OCI-LY7 (cell line): ENCODE measurements at regions not wholly inside any gene's neighbourhood (a gene's known extent, or its start where the extent isn't known, plus 50 kb on each side); places are given as distances from the start of the nearest gene placed in this dataset.

Experiments used
- EZH2phosphoT487 ChIP-seq: fragments of 200-600 bp; sonication (generic); IDR thresholded peaks from 2 replicates; pipeline ENCODE4 v1.6.1; 2018; ENCODE audit warnings: low read depth, borderline replicate concordance, mild to moderate bottlenecking, mixed run types, antibody characterized with exemption, low read length, moderate library complexity, mixed read lengths
- TF ChIP-seq, protein P1 (sequence below): fragments of 200-600 bp; sonication (generic); conservative IDR thresholded peaks from 2 replicates; pipeline ENCODE4 v1.5.1; 2014; ENCODE audit warnings: mild to moderate bottlenecking, antibody characterized with exemption, low read length, moderate library complexity, mixed read lengths

DNA sequence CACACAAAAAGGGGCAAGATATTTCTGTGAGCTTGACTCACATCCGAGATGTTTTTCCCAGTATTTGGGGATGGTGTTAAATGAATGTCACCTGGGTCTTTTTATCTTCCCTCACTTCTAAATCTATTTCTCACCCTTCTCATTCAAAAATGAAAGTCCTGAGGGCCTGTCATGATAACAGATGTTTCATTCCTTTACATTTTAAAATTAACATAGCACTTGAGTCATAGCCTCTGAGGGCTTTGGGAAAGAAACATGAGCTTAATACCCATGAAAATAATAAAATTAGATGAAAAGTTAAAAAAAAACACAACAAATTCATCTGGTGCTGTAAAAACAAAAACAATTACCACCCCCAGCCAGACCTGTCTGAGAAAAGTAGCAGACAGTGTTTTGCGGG lies 226.7 kb downstream of the HNMT start:
- TF ChIP-seq, protein P1, sequence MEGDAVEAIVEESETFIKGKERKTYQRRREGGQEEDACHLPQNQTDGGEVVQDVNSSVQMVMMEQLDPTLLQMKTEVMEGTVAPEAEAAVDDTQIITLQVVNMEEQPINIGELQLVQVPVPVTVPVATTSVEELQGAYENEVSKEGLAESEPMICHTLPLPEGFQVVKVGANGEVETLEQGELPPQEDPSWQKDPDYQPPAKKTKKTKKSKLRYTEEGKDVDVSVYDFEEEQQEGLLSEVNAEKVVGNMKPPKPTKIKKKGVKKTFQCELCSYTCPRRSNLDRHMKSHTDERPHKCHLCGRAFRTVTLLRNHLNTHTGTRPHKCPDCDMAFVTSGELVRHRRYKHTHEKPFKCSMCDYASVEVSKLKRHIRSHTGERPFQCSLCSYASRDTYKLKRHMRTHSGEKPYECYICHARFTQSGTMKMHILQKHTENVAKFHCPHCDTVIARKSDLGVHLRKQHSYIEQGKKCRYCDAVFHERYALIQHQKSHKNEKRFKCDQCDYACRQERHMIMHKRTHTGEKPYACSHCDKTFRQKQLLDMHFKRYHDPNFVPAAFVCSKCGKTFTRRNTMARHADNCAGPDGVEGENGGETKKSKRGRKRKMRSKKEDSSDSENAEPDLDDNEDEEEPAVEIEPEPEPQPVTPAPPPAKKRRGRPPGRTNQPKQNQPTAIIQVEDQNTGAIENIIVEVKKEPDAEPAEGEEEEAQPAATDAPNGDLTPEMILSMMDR = no peak
- TF ChIP-seq EZH2phosphoT487 = no peak
